C1 segment of cervical spinal cord (tissue), 14 donors: ENCODE measurements at regions not wholly inside any gene's neighbourhood (a gene's known extent, or its start where the extent isn't known, plus 50 kb on each side); places are given as distances from the start of the nearest gene placed in this dataset.
"Not testable (repeated sequence)": the region's sequence is repeated elsewhere in the genome, so short reads cannot be mapped to it uniquely, and the experiment has no call there.

Experiments used
- DNase-seq, 14 donors: peaks; one replicate each; lab custom pipeline; 2025; lab: John Stamatoyannopoulos, UW

DNA sequence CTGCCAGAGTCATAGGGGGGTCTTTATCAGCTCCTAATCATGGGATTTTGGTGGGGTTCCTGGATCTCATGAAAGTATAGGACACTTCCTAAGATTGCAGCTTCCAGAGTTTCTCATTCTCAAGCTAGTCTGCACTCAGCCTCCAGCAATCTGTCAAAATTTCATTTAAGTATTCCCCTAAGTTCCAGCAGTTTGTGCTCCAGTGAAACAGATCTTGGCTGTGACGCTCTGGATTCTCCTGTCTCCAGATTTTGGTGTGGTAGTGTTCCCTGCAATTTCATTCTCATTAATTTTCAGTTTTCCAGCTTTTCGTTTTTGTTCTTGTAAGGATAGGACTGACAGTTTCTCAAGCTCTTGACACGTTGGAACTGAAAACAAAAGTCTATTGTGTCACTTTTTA is 908.9 kb upstream of the MIR17HG start:
- DNase-seq: no peak

DNA sequence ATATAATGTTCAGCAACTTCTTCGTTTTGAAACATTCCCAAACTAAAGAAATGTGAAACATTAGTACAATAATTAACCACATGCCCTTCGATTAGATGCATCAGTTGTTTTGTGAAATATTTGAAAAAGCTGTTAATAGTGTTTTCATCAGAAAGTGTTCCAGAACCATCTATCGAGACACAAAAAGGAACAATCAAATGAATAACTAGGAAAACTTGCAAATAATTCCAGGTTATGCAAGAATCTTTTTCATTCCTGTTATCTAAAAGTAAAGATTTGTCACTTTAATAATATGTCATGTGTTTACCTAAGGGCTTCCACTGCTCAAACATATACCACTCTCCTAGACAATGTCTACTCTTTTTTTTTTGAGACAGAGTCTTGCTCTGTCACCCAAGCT is 904.2 kb upstream of the MIR17HG start:
- DNase-seq: no peak

DNA sequence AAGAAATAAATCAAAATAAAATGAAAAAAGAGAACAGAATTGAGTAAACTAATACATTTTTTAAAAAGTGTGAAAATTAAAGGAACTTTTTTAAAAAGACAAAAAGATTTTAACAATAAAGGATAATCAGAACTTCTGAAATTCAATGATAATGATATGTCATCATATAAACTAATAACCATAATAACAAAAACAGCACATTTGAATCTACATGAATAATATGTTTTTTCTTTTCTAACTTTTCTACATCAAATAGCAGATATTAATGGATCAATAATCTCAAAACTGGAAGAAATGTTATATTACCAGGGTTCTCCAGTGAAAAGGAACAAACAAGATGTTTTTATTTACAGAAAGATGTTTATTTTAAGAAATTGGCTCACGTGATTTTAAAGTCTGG is 903.3 kb upstream of the MIR17HG start:
- no peak for DNase-seq

DNA sequence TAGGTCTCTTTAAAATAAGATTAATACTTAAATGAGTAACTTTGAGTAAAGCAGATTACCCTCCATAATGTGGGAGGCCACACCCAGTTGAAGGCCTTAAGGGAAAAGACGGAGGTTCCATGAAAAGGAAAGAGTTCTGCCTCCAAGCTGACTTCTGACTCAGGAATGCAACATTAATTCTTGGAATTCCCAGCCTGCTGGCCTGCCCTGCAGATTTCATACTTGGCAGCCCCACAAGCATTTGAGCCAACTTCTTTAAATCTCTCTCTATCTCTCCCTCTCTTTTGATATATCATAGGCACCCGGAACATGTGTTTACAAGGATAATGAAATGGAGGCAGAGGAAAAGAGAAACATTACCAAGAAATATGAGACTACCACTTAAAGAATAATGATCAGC is 902.3 kb upstream of the MIR17HG start:
- no peak for DNase-seq

DNA sequence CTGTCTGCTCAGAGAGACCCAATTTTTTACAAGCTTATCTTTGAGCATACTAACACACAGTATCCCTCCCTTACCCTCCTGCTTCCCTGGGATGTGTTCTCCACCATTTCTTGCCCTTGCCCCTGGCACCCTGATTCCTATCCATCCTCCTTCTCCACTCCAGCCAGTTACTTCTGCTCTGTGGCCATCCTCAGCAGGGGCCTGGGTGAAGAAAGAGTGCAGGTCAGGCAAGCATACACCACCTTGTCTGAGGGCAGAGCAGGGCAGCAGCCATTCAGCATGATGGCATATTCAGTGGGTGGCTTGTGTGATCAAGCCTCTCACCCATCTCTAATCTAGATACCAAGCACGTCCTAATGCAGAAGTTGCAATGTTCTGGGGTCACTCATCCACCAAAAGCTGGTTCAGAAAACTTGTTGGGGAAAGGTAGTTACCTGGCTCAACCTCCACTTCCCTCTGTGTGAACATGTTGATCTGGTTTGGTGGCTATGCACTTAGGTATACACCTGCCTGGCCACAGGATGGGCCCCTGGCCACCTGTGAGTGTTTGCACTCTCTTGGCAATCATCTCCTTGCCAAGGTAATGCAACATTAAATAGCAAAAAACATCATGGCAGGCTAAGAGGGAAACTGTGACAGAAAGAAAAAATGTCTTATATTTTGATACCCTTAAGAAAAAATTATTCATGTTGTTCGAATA is 900.3 kb upstream of the MIR17HG start:
- no peak for DNase-seq

DNA sequence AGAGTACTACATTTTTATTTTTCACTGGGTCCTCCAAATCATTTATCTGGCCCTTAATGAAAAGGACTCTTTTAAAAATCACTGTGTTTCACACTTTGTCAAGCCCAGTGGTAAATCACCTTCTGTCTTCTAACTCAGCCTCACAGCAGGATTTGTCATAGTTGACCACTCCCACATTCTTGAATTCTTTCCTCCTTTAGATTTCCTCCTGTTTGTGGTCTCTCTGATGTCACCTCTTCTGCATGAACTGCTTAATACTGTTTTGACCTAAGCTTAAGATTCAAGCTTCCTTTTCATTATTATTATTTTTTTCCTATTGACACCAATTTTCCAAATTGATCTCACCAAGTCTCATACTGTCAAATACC is 899.8 kb upstream of the MIR17HG start:
- DNase-seq: no peak

DNA sequence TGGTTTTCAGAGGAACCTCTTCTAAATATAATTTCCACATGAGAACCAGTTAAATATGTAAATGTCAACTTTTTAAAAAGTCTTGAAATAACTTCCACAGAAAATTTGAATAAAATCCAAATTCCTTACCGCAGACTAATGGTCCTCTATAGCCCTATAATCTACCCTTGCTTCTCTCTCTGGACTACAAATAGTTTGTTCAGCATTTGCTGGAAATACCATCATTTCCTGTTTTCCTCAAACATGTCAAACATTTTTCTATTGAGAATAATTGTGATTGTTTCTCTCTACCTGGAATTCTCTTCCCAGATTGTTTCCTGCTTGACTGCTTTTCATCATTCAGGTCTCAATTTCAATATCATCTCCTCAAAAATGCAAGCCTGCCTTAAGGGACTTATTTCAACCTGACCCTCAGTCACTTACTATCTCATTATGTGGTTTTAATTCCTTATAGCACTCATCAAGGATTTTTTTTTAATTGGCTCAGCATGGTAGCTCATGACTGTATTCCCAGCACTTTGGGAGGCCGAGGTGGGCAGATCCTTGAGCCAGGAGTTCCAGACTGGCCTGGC is 898.9 kb upstream of the MIR17HG start:
- no peak for DNase-seq

DNA sequence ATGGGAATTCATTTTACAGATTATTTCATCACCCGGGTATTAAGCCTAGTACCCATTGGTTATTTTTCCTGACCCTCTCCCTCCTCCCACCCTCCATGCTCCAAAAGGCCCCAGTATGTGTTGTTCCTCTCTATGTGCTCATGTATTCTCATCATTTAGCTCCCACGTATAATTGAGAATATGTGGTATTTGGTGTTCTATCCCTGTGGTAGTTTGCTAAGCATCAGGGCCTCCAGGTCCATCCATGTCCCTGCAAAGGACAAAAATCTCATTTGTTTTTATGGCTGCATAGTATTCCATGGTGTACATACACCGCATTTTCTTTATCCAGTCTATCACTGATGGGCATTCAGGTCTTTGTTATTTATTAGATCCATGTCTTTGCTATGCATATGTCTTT is 894.1 kb upstream of the MIR17HG start:
- DNase-seq: no peak

DNA sequence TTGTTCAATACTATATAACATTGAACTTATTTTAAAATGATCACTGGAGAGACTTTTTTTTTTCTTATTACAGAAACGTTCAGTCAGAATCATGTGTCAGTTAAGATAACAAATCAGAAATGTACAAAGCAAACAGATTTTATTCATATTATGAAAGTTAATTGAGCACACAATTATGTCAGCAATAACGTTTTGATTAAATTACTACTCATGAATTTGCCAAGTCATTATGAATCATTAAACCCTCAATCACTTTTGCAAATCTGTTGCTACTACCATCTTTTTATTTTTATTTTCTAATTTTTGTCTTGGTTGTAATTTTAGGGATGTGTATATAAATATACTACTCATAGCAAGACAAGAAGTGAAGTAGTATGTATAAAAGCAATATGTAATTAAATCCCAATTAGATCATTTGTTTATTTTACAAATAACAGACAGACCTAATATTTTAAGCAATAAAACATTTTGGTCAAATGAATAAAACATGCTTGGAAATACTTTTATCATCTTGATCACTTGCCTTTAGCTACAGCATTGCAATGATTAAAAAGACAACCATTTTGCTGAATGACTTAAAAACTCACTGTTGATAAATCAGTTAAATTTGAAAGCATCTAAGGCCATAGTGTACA is 893.4 kb upstream of the MIR17HG start:
- DNase-seq: no peak

DNA sequence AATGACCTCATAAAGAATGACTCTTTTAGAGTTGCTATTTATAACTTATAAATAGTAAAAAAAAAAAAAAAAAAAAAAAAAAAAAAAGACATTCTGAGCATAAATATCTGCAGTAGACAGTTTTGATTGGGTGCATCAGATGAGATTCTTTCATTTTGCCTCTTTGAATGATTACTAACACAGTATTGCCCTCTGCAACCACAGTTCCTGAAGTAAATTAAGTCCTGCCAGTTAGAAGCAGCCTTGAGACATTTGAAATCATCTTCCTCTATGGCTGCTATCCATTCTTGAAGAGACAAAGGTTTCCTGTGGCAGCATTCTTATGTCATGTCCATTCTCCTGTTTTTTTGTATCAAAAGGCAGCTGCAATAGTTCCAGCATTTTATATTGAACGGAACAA is 892.4 kb upstream of the MIR17HG start:
- no peak for DNase-seq

DNA sequence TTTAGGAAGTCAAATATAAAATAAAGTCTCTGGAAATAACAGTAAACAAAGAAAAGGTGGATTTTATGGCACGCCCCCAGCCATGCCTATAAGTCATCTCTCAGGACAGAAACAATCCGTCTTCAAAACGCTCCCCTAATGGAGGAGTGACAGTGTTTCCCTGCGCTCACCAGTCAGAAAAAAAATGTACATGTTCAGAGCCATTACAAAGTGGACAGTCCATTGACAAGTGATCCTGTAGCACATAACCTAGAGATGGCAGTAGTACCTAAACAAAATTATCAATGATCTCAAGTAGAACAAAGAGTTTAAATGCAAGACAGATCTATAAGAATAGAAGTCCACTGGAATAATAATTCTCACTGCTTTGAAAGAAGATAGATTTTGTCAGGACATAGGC is 891.7 kb upstream of the MIR17HG start:
- no peak for DNase-seq

DNA sequence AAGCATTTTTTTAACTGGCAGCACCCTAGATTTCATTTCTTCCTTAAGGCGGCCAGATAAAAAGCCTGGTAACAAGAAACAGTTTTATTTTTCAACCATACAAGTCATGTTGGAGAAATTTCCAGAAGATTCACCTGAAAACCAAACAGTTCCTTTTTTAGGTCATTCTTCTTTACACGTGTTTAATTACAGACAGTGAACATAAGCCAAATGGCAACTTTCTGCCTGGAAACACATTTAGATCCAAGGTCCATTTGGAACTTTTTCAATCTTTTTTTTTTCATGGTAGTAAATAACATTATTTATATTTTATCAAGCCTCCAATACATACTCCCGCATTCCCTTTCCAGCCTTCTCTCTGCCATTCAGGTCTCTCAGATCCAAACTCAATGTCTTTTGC is 886.1 kb upstream of the MIR17HG start:
- no peak for DNase-seq

DNA sequence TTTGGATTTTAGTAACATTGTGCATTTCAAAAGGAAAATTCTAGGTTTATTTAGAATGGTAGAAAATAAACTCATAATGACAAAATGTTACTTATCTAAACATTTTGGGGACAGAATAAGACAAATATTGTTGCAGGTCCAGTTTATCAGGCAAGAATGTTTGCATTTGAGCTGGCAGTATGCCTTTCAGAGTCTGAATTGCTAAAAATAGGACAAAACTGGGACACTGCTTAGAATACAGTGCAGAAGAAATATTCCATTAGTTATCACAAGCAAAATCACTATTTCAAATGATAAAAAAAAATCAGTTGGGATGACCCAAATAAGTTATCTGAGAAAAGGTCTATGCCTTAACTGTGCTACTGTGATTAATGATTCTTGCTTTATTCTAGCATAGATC is 870.3 kb upstream of the MIR17HG start:
- DNase-seq: no peak

DNA sequence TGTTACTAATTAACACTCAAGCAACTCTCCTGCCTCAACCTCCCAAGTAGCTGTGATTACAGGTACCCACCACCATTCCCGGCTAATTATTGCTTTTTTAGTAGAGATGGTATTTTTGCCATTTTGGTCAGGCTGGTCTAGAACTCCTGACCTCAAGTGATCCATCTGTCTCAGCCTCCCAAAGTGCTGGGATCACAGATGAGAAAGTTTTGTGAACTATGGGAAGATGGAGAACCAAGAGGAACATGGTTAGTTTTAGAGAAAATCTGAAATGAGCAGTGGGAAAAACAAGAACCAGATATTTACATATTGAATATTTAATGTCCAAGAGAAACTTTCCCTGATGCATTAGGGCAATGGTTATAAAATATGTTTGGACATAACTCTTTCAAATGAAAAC is 863.6 kb upstream of the MIR17HG start:
- DNase-seq: no peak

DNA sequence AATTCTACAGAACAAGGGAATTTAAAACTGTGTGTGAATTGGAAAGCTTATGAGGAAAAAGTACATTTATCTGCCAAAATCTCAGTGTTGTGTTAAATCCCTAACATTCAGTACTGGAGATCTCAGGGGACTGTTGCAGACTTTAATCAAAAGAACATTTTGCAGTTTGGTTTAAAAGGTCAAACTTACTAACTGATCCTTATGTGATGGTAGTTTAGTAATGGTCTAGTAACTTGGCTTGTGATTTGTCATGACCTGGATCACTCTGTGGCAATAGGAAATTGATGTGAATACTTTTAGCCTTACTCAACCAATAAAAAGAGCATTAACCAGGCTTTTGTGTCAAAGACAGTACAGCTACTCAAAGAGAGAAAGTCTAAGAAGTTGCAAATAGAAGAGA is 862.1 kb upstream of the MIR17HG start:
- DNase-seq: no peak

DNA sequence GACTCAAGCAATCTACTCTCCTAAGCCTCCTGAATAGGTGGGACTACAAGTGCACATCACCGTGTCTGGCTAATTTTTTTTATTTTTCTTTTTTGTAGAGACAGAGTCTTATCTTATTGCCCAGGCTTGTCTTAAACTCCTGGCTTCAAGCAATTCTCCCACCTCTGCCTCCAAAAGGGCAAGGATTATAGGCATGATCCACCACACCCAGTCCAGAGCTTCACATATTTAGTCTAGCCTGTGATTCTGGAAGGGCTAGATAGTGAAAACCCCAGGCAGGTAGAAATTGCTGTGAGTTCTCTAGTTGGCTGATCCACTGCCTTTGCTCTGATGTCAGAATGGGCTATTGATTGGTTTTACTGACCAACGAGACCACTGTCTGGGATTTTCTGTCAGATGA is 854.6 kb upstream of the MIR17HG start:
- DNase-seq: no peak

DNA sequence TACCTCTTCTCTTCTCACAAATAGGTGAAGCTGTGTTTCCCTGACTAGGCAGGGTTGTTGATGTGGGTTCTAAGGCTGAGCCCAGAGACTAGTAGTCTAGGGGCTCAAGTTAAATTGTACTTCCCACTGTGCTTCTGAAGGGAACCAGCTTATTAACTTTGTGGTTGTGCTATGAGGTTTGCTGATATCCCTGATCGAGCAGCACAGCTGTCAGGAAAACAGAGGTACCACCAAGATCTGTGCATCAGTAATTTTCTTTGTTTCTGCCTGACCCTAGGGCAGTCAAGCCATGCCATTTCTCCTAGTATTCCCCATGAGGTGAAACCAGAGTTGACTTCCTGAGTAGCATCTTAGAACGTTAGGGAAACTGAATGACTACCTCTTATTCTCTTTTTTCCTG is 853.8 kb upstream of the MIR17HG start:
- DNase-seq: no peak

DNA sequence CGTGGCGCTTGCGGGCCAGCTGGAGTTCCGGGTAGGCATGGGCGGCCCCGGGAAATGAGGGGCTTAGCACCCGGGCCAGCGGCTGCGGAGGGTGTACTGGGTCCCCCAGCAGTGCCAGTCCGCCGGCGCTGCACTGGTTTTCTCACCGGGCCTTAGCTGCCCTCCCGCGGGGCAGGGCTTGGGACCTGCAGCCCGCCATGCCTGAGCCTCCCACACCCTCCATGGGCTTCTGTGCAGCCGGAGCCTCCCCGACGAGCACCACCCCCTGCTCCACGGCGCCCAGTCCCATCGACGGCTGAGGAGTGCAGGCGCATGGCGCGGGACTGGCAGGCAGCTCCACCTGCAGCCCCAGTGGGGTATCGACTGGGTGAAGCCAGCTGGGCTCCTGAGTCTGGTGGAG is 852.6 kb upstream of the MIR17HG start:
- DNase-seq: not testable (repeated sequence)

DNA sequence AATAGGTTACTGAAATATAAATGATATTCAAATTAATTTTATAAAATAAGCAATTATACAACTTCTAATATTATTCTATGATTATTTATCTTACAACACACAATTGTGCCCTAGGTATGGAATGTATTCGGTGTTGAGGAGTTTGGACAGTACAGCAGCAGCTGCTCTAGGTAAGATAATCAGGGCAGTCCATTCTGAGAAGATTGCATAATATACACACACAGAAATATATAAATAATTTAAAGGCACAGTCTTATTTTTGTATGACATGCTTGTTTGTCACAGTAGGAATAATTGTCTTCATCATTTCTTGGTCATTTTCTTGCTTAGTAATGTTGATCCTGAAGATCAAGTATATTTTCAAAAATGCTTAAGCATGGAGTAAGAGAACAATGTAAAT is 849.4 kb upstream of the MIR17HG start:
- no peak for DNase-seq

DNA sequence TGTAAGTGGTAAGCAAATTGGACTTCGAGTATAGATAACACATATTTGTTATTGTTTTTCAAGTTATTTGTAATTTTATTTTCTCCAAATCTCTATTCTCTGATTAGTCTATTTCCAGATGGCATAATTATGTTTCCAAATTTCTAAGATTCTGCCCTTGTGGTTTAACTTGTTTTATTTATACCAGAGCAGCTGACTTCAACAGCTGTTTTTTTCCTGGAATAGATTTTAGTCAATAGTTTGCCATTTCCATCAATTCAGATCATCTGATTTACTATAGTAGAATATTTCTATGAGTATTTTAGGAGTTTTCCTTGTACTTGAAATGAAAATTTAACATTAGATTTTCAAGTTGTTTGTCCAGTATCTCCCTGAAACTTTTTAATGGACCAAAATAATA is 848.7 kb upstream of the MIR17HG start:
- DNase-seq: no peak

DNA sequence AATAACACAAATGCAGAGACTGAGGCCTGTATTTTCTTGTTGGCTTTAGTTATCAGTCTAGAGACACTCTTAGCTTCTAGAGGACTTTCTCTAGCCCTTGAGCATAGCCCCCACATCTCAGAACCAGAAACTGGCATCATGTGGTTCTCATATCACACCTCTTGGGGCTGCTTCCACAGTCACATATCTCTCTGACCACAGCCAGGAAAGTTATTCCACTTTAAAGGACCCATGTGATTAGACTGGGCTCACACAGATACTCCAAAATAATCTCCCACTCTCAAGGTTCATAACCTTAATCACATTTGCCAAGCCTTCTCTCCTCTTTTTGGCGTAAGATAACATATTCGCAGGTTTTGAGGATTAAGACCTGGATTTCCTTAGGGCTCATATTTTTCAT is 846.9 kb upstream of the MIR17HG start:
- no peak for DNase-seq

DNA sequence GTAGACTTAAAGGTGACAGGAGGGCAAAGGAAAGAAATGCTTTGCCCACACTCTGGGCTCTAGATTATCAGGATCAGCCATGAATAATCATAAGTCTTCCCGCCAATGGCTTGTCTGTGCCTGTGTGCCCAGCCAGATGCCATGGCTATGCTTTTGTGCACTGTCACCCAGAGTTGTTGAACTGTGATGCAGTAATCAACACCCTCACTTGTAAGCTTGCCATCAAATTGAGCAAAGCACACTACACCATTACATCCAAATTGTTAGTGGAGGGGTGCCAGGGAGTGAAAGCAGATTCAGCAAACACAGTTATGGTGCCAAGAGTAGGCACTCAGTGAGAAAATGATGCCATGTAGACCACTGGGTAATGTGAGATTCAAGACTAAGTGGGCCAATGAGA is 845.3 kb upstream of the MIR17HG start:
- DNase-seq: no peak

DNA sequence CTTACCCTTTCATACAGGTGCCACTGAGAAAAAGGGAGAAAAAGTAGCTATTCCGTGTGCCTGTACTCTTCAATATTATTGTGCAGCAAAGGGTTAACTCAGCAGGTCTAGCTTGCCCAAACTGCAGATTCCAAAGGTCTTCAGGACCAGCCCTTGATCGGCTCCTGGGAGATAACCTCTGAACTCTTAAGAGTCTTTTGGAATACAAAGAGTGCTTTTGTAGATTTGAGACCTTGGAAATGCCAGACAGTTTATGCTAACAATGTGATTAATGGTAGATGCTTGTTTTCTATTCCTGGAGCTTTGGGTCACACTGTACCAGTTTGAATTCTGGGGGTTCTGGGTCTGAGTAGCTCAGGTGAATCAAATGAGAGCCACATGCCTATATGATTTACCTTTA is 844.7 kb upstream of the MIR17HG start:
- DNase-seq: no peak

DNA sequence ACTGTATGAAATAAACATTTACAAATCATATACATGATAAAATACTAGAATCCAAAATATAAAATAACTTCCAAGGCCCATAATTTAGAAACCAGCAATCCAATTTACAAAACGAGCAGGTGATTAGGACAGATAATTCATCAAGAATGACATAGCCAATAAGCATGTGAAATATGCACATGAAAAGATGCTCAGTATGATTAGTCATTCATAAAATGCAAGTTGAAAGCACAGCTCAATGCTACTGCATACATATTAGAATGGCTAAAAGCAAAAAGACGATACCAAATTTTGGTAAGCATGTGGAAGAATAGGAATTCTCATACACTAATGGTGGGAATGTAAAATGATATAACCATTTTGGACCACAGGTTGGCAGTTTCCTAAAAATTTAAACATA is 837.2 kb upstream of the MIR17HG start:
- DNase-seq: no peak
